GM18873 (cell line): ENCODE measurements at regions not wholly inside any gene's neighbourhood (a gene's known extent, or its start where the extent isn't known, plus 50 kb on each side); places are given as distances from the start of the nearest gene placed in this dataset.

Experiments used
- ATAC-seq: cut with Tn5 transposase; IDR thresholded peaks from one replicate; pipeline ENCODE4 v1.9.1; 2021; ENCODE audit warnings: mild to moderate bottlenecking, moderate library complexity, moderate number of reproducible peaks; ENCODE audit not compliant: unreplicated experiment, low FRiP score

DNA sequence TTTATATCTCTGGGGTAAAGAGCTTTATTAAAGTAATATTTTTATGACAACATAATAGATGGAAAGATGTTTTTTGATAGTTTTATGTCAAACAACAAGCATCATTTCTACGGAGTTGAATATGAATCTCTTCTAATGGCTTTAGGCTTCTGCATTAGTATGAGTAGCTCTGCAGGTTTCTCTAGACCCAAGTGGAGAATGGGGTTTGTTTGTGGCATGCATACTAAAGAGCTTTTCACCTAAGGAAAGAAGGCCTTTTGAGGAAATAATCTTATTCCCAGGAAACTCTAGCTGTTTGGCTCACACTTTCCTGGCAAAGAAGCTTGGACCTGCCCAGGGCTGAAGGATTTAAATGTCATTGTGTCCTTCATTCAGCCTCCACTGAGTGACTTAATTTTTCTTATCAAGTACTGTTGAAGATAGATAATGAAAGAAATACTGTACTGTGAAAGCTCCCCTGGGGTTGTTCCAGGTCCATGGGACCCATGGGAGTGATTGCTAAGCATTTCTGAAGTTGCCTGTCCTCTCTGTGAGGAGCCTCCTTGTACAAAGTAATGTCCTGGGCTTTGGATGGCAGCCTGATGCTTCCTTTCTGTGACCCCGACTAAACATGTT lies 469.3 kb downstream of the LRIG3 start:
- ATAC-seq, result no peak

DNA sequence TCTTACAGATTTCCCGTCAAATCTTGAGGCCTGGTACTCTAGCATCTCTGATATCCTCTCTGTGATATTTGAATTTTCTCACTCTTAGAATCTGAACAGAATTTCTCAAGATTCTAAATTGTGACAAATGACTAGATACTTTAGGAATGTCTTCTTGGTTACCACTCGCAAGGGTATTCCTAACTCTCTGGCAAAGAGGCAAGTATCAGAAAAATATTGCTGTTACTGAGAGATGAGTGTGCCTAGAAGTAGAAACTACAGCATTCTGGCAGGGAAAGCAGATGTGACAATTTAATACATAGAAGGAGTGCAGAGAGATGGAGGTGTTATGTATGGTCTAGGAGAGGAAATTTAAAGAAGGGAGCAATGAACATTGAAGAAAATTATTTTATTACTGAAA lies 467.8 kb downstream of the LRIG3 start:
- ATAC-seq, result no peak

- ATAC-seq, result no peak
Observed at GRCh38 chr12:58453306-58453705, 467.0 kb downstream of the LRIG3 start.

DNA sequence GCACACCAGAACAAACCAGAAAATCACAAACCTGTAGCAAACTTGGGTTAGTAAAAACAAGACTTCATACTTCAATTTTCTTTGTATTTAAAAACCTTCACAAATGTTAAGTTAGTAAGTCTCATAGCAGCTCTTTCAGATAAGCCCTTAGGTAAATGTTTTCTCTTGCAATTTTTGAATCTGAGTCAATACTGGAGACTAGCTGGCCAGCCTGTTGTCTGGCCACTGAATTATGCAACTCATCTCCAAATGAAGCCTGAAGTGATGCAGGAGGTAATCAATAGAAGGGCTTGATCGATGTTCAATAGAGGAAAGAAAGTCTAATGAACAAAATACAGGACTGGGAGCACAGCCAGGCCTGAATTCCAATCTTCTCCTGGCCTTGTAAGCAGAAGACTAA lies 465.2 kb downstream of the LRIG3 start:
- ATAC-seq, result no peak

DNA sequence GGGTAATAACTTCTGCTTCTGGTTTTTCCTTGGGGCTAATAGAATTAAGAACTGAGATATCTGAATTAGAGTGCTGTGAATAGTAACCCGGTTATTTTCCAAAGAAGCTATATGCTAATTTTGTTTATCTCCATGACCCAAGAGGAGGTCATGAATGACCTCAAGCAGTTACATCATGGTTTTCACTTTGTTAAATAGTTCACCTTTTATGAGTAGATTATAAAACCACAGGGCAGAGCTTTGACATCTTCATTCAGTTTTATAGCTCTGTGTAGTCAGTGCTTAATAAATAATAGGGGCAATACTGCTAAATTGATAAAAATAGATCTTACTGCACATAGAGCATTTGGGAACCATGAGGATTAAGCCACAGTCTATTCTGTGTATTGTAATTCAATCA lies 462.2 kb downstream of the LRIG3 start:
- ATAC-seq, result no peak

DNA sequence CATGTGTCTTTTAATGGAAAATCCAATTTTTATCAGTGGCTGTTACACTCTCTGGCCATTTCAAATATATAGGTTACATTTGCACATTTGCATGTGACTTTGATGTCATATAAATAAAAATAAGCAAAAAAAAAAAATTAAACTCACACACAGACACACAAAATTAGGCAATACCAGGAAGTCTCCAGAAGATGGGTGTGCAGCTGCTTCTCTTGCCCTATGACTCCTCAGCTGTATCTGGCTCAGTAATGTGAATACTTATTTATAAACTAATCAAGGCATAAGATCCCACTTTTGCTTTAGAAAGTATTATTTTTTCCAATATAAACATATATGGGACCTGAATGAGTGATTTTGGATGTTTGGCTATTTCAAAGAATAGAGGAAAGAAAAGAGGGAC lies 461.1 kb downstream of the LRIG3 start:
- ATAC-seq, result no peak

GRCh38 chr12:58463051-58463450 lies 457.3 kb downstream of the LRIG3 start:
- no peak for ATAC-seq

GRCh38 chr12:58465418-58465817 lies 454.9 kb downstream of the LRIG3 start:
- ATAC-seq, result no peak

DNA sequence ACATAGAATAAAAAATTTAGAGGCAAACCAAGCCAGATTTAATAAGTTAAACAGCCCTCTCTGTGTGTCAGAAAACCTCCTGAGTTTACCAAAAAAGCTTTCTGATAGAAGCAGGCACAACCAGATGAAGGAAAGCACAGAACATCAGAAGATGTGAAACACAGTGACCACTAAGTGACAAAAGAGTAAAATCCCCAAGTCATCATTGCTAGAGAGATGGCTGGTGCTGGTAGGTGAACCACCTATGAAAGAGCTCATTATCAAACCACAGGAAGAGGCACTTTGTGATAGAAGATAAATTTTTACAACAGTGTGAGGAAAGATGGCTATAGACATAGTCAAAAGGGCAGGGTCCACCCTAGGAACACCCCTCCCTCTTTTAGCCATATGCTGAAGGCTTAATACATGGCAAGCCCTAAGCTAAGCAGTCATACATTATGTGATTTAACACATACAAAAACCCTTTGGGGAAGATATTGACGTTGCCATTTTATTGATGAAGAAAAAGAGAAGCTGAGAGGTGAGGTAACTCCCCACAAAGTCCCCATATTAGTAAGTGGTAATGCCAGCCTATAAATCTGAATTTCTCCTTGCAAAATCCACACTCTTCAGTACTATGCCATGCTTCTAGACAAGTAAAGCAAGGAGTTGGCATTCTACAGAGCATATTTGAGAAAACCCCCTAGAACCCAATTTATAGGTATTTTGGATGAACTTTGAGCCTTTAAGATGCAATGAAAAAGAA lies 449.9 kb downstream of the LRIG3 start:
- no peak for ATAC-seq

GRCh38 chr12:58479401-58479800 lies 440.9 kb downstream of the LRIG3 start:
- ATAC-seq, result no peak

GRCh38 chr12:58481811-58482210 lies 438.5 kb downstream of the LRIG3 start:
- ATAC-seq, result no peak

GRCh38 chr12:58487255-58487654 lies 433.0 kb downstream of the LRIG3 start:
- no peak for ATAC-seq

DNA sequence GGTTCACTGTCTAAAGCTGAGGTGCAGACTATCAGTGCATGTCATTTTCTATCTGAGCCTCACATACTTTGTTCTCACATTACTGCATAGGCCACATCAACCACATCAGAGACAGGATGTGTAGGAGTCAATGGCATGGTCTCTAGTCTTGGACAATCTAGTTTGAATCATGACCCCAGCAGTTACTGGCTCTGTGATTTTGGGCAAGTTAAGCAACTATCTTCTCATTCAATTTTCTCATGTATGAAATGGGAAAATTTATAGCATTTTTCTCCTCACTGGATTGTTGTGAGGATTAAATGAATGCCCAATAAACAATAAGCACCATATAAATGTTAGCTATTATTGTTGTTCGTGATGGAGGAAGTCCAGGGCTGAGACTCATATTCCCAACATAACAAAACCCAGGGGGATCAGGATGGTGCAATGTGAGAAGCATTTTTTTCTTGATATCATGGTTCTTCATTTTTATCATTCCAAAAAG lies 432.6 kb downstream of the LRIG3 start:
- ATAC-seq, result no peak

DNA sequence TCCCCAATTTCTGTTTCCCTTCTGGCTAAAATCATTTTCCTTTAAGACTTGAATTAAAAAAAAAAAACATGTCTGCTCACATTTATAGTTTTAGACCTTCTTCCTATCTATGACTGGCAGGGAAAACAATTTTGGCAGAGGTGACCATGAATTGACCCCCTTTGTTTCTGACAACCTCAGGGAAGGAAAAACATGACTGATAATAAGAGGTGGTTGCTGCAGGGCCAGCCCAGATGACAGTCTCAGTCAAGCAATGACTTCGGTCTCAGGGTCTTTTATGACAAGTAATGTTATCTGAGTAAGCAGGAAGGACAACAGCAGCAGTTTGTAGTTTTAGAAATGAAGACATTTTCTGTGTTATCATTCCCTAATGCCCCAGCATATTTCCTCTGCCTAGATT lies 430.9 kb downstream of the LRIG3 start:
- no peak for ATAC-seq

DNA sequence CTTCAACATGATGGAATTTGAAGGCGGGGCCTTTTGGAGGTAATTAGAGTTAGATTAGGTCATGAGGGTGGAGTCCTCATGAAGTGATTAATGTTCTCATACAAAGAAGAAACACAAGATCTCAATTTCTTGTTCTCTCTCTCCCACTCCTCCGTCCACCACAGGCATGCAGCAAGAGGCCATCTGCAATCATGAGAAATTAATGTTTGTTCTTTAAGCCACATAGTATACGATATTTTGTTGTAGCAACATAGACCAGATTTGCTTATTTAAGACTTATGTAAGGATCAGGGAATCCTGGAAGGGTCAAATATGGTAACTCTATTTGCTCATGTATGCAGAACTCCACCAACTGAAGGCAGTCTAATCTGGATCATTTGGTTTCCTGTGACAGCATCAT lies 429.0 kb downstream of the LRIG3 start:
- no peak for ATAC-seq

- ATAC-seq, result no peak
Observed at GRCh38 chr12:58496411-58497190, 423.7 kb downstream of the LRIG3 start.

GRCh38 chr12:58500399-58500798 lies 419.9 kb downstream of the LRIG3 start:
- no peak for ATAC-seq

GRCh38 chr12:58502226-58502625 lies 418.1 kb downstream of the LRIG3 start:
- ATAC-seq, result no peak

DNA sequence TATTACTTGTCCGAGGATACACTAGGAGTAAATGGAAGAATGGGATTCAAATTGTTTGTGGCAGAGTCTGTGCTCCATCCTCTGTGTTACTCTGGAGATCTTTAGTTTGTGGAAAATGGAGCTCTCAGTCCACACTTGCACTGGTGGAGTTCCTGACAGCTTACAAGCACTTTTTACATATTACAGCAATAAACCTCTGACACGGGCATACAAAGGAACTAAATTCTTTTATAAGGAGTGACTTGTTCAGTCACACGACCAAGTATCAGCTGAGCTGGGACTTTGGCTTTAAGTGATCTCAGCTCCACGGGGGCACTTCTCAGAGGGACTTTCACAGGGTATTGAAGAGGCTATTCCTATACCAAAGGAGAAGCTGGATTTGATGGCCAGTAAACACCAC lies 417.5 kb downstream of the LRIG3 start:
- no peak for ATAC-seq

DNA sequence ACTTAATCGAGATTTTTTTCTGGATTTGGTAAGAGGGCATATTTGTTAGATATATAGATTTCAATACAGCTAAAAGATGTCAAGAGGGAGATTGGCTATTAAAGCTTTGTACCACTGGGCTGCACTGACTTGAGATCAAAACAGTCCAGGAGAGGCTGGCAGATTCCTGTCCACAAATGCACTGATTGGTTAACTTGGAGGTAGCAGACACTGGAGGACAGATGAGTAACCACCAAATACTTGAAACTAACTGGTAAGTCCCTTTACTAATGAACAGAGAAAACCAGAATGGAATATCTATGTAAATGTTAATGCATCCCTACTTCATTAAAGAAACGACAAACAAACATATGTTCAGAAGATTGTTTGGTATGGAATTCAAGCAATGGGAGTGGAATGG lies 416.6 kb downstream of the LRIG3 start:
- ATAC-seq, result no peak

DNA sequence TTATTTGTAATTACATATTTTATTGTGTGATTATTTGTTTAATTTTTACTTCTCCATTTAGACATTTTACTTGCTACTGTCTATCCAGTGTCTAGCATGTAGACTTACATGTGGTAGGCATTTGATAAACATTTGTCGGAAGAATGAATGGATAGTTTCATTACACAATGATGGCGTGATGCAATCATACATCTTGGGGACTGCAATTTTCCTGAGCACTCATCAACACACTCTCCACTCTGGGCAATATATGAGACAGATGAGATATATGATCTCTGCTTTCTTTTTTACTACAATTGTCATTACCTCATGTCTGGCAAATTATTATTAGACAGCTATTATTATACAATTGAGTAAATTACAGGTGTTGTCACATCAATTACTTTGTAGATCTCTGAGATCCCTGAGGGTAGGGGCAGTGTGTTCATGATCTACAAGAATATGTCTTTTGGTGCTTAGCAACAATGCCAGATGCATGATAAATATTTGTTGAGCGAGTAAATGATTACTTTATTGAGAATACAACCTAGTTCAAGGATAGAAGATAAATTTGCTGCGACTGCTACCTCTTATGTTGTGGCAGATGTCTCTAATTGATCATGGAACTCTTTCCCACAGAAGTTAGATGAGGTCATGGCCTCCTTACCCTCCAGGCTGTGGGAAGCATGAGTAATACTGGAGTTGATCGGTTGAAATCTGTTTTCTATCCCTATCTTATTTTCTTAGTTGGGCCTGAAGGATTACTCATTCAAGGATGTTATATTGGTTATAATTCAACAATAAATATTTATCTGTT lies 416.0 kb downstream of the LRIG3 start:
- ATAC-seq, result no peak
